Lung (tissue), 11 donors: ENCODE measurements at regions not wholly inside any gene's neighbourhood (a gene's known extent, or its start where the extent isn't known, plus 50 kb on each side); places are given as distances from the start of the nearest gene placed in this dataset.

Experiments
- ATAC-seq: fragments of 200-7000 bp; cut with Tn5 transposase; one replicate; pipeline ENCODE4 v1.9.1; 2020; ENCODE audit warnings: moderate number of reproducible peaks; ENCODE audit not compliant: insufficient read depth, low FRiP score
- DNase-seq, 3 donors: peaks; one replicate each; pipeline ENCODE4 v3.0.0-alpha.2; 2013 to 2017
- H3K27ac ChIP-seq, 2 donors: one replicate each; pipeline ENCODE4 v1.5.1; 2013; ENCODE audit warnings: mild to moderate bottlenecking in 2 of 2, moderate library complexity in 2 of 2, control low read depth in 1 of 2, inconsistent platforms in 1 of 2, low read depth in 1 of 2, low read length in 1 of 2
- H3K27me3 ChIP-seq, 3 donors: one replicate each; pipeline ENCODE4 v1.5.1; 2013; ENCODE audit warnings: low read length in 2 of 3; ENCODE audit not compliant: control insufficient read depth in 3 of 3, insufficient read depth in 3 of 3
- H3K36me3 ChIP-seq, 4 donors: one replicate each; pipeline ENCODE4 v1.5.1; 2013; ENCODE audit warnings: low read length in 4 of 4, mild to moderate bottlenecking in 1 of 4, moderate library complexity in 1 of 4; ENCODE audit not compliant: control insufficient read depth in 4 of 4, insufficient read depth in 4 of 4
- H3K4me1 ChIP-seq, 5 donors: one replicate each; pipeline ENCODE4 v1.5.1; 2013; ENCODE audit warnings: low read length in 5 of 5, mild to moderate bottlenecking in 2 of 5, moderate library complexity in 1 of 5; ENCODE audit not compliant: control insufficient read depth in 5 of 5, insufficient read depth in 5 of 5
- H3K4me3 ChIP-seq: one replicate; pipeline ENCODE4 v1.5.1; 2013; ENCODE audit warnings: mild to moderate bottlenecking, control low read depth, moderate library complexity
- H3K9ac ChIP-seq, 2 donors: one replicate each; pipeline ENCODE4 v1.5.1; 2013; ENCODE audit warnings: low read length in 2 of 2, control low read depth in 1 of 2; ENCODE audit not compliant: insufficient read depth in 1 of 2
- H3K9me3 ChIP-seq, 4 donors: one replicate each; pipeline ENCODE4 v1.5.1; 2013; ENCODE audit warnings: low read length in 3 of 4, mild to moderate bottlenecking in 1 of 4, moderate library complexity in 1 of 4; ENCODE audit not compliant: control insufficient read depth in 4 of 4, insufficient read depth in 3 of 4
- WGBS, 2 donors: extraction: QIAGEN DNeasy Blood & Tissue Kit; methylation state at CpG; one replicate each; pipeline ENCODE4 v1.1.7; 2013; 5-methylcytosine and 5-hydroxymethylcytosine counted together
- TF ChIP-seq, protein P1 (sequence below): IDR thresholded peaks from 2 replicates; pipeline ENCODE4 v1.5.1; 2012; ENCODE audit warnings: mild to moderate bottlenecking; ENCODE audit errors: control extremely low read depth, extremely low read depth
- donor health status: control.
- donor health status: control.
- donor health status: Bipolar disorder and iron deficiency.
- donor health status: healthy.
- donor health status: DM: yes; HTN: yes; CAD: no.

DNA sequence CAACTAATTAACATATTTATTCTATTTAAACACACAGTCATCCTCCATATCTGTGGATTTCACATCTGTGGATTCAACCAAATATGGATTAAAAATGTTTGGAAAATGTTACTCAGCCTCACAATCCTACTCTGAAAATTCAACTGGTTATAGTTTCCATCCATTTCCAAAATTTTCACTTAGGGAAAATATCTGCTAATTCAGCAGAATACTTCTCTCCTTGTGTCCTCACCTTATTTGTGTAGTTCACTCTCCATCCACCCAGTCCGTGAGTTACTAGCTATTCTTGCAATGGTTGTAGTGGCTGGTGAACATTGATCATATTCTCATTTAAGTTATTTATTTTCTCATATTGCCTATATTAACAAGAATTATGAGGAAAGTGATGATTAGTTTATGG is 77.6 kb upstream of the PRKCQ start:
- ATAC-seq (no peak), DNase-seq (no peak)
- H3K4me3 ChIP-seq, result no peak overlapping the region
- H3K4me1 ChIP-seq, result no peaks in the 10 kb centered on the region
- no peak overlapping the region for H3K27ac ChIP-seq
- H3K9me3 ChIP-seq, result no peaks in the 10 kb centered on the region
- TF ChIP-seq, protein P1, sequence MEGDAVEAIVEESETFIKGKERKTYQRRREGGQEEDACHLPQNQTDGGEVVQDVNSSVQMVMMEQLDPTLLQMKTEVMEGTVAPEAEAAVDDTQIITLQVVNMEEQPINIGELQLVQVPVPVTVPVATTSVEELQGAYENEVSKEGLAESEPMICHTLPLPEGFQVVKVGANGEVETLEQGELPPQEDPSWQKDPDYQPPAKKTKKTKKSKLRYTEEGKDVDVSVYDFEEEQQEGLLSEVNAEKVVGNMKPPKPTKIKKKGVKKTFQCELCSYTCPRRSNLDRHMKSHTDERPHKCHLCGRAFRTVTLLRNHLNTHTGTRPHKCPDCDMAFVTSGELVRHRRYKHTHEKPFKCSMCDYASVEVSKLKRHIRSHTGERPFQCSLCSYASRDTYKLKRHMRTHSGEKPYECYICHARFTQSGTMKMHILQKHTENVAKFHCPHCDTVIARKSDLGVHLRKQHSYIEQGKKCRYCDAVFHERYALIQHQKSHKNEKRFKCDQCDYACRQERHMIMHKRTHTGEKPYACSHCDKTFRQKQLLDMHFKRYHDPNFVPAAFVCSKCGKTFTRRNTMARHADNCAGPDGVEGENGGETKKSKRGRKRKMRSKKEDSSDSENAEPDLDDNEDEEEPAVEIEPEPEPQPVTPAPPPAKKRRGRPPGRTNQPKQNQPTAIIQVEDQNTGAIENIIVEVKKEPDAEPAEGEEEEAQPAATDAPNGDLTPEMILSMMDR, result no peak
- WGBS, 2 donors, result 92 to 95% methylated on average over 1 of the region's 1 CpG
- H3K27me3 ChIP-seq, result peaks cover 0 to 6% (median 0%) of the 10 kb centered on the region in 3 donors
- H3K9ac ChIP-seq, result no peak overlapping the region
- H3K36me3 ChIP-seq, result no peaks in the 10 kb centered on the region

DNA sequence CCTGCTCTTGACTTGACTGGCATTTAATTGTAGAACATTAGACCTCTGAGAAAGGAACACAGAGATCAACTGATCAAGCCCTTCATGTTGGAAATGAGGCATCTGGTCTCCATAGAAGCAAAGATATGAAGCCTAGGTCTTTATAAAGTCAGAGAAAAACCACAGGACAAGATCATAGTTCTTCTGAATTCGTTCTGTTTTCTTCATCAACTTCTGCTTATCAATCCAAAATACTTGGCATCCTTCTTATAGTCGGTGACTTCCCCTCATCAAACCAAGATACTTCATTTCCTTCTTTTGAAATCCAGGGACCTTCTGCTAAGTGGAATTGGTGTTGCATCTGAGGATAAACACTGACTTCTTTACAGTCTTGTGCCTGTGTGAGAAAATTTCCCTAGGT is 77.1 kb upstream of the PRKCQ start:
- H3K27ac ChIP-seq, result no peak overlapping the region
- ATAC-seq, result no peak
- TF ChIP-seq, protein P1, result no peak

DNA sequence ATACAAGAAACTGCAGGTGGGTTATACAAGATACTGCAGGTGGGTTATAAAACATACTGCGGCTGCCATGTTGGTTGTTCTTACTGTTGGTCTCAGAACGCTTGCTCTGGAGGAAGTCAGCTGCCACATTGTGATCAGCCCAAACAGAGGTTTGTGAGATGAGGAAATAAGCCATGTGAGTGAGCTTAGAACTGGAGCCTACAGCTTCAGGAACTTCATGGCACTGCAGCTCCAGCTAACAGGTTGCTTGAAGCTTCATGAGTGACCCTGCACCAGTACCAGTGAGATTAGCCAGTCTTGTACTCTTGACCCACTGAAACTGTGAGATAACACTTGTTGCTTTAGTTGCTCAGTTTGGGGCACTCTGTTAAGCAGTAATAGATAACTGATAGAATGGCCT is 74.5 kb upstream of the PRKCQ start:
- H3K9ac ChIP-seq, result no peak overlapping the region

More for the DNA sequence above, 77.1 kb upstream of the PRKCQ start:
- Histone ChIP-seq H3K36me3 (no peaks in the 10 kb centered on the region), H3K9me3 (no peaks in the 10 kb centered on the region), H3K4me1 (no peaks in the 10 kb centered on the region), H3K4me3 (no peak overlapping the region), H3K27me3 (peaks cover 0 to 6% (median 0%) of the 10 kb centered on the region in 3 donors), H3K9ac (no peak overlapping the region)
- no peak for DNase-seq
- WGBS, 2 donors, result 31 to 46% methylated on average over 2 of the region's 2 CpGs

DNA sequence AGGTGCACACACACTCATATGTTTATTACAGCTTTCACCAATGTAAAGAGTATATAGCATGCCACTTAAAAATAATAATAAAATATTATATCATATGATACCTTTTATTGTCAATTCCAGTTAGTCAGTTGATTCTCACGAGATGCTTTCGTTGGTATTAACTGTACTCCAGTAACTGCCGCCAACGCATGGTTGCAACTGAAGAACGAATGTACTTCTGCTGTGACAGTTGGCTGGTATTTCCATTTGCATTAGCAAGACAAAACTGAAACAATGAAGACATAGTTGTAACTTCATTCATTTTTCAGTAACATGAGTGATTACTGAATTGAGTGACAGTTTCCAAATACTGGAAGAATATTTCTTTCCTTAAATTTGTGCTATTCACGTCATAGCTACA is 70.5 kb upstream of the PRKCQ start:
- no peaks in the 10 kb centered on the region for H3K9me3 ChIP-seq
- no peak for DNase-seq
- H3K4me1 ChIP-seq, result no peaks in the 10 kb centered on the region
- WGBS, 2 donors, result 89 to 97% methylated on average over 6 of the region's 6 CpGs
- H3K27me3 ChIP-seq, result peaks cover 0 to 3% (median 0%) of the 10 kb centered on the region in 3 donors
- no peak overlapping the region for H3K9ac ChIP-seq
- H3K36me3 ChIP-seq, result no peaks in the 10 kb centered on the region
- TF ChIP-seq, protein P1, result no peak
- ATAC-seq, result no peak
- no peak overlapping the region for H3K4me3 ChIP-seq
- H3K27ac ChIP-seq, result no peak overlapping the region

More for the DNA sequence above, 74.5 kb upstream of the PRKCQ start:
- Histone ChIP-seq H3K9me3 (no peaks in the 10 kb centered on the region), H3K4me3 (no peak overlapping the region), H3K36me3 (no peaks in the 10 kb centered on the region), H3K27ac (no peak overlapping the region), H3K27me3 (peaks cover 0 to 6% (median 3%) of the 10 kb centered on the region in 3 donors), H3K4me1 (no peaks in the 10 kb centered on the region)
- TF ChIP-seq, protein P1, result no peak
- DNase-seq (no peak), ATAC-seq (no peak)
- WGBS, 2 donors, result 66 to 72% methylated on average over 2 of the region's 2 CpGs
